ENCODE measurements at regions not wholly inside any gene's neighbourhood (a gene's known extent, or its start where the extent isn't known, plus 50 kb on each side); places are given as distances from the start of the nearest gene placed in this dataset.

GRCh38 chr17:51510940-51511339 is 250.6 kb downstream of the UTP18 start:
- peak overlapping the region; percentile 14; the same call in 1 of the 2 replicates for H2AFZ ChIP-seq
- TF ChIP-seq JUNB (IDR thresholded peaks at IDR 0.05; ENCODE audit: unreplicated experiment) (no peak), ETS1 (IDR thresholded peaks at IDR 0.05) (no peak), CREB1 (CRISPR knock-in tag; IDR thresholded peaks at IDR 0.05; ENCODE audit: low read depth) (no peak), STAT1 (IDR thresholded peaks at IDR 0.05; ENCODE audit: unreplicated experiment) (no peak)
- H3K36me3 Mint-ChIP-seq (ENCODE audit: low read depth) = no peaks in the 10 kb centered on the region
- no peaks in the 10 kb centered on the region for H3F3A ChIP-seq (replicated peaks; ENCODE audit: low read depth)
- H3K4me3 Mint-ChIP-seq = no peak overlapping the region
- H3K9me2 ChIP-seq (ENCODE audit: insufficient read depth) = peaks cover 5% of the 10 kb centered on the region; the same call in 1 of the 2 replicates
- H3K4me1 ChIP-seq (ENCODE audit: insufficient read depth) = no peaks in the 10 kb centered on the region
- H3K27ac ChIP-seq (ENCODE audit: low read depth) = no peak overlapping the region
- H3K27me3 ChIP-seq (ENCODE audit: insufficient read depth) = no peaks in the 10 kb centered on the region
- H3K9me3 Mint-ChIP-seq = no peaks in the 10 kb centered on the region; the same call in 2 of the 3 replicates
- H3K27ac Mint-ChIP-seq = no peak overlapping the region
- H3K27me3 Mint-ChIP-seq (ENCODE audit: insufficient read depth, low read depth, poor library complexity) = no peaks in the 10 kb centered on the region
- no peak overlapping the region for H3K4me3 ChIP-seq
- no peaks in the 10 kb centered on the region for H3K79me2 ChIP-seq (replicated peaks; ENCODE audit: insufficient read depth)
- no peak for ATAC-seq
- H3K4me1 Mint-ChIP-seq = peaks cover 2% of the 10 kb centered on the region; the same call in 2 of the 3 replicates
- no peaks in the 10 kb centered on the region for H4K20me1 ChIP-seq (replicated peaks; ENCODE audit: insufficient read depth)
- no peak overlapping the region for H3K4me2 ChIP-seq
- DNase-seq (ENCODE audit: low spot score) = no peak
- no peaks in the 10 kb centered on the region for H3K36me3 ChIP-seq (ENCODE audit: insufficient read depth)

DNA sequence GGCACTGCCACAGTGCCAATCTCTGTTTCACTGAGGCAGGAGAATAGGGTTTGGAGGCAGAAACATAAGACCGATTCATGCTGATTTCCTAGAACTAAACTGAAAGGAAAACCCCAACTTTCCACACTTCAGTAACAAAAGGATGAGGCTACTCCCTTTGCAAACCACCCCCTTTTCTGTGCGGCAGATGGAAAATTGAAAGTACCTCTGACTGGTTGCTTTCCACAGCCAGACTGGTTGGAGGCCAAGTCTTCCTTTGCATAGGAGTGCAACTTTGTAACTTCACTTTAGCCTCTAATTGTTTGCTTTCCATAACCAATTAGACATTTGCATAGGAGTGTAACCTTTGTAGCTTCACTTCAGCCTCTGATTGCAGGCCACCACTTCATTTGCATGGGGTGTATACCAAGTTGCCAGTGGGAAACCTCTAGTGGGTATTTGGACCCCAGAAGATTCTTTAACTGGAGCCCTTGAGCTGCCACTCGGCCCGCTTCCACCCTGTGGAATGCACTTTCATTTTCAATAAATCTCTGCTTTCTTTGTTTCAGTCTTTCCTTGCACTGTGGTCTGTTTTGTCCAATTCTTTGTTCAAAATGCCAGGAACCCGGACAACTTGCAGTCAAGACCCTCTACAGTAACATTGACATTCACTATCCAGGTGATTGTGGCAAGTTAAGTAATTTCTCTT is 252.0 kb downstream of the UTP18 start:
- no peaks in the 10 kb centered on the region for H3K4me1 ChIP-seq (ENCODE audit: insufficient read depth)
- H3K27ac Mint-ChIP-seq = no peak overlapping the region
- H3F3A ChIP-seq (replicated peaks; ENCODE audit: low read depth) = no peaks in the 10 kb centered on the region
- no peaks in the 10 kb centered on the region for H3K36me3 ChIP-seq (ENCODE audit: insufficient read depth)
- H3K4me2 ChIP-seq = no peak overlapping the region
- no peaks in the 10 kb centered on the region for H3K27me3 Mint-ChIP-seq (ENCODE audit: insufficient read depth, low read depth, poor library complexity)
- H3K4me3 Mint-ChIP-seq = no peak overlapping the region
- no peaks in the 10 kb centered on the region for H3K27me3 ChIP-seq (ENCODE audit: insufficient read depth)
- no peaks in the 10 kb centered on the region for H3K79me2 ChIP-seq (replicated peaks; ENCODE audit: insufficient read depth)
- H3K4me3 ChIP-seq = no peak overlapping the region
- H3K4me1 Mint-ChIP-seq = peaks cover 2% of the 10 kb centered on the region; the same call in 2 of the 3 replicates
- no peaks in the 10 kb centered on the region for H3K36me3 Mint-ChIP-seq (ENCODE audit: low read depth)
- H2AFZ ChIP-seq = peak overlapping the region; percentile 38; the same call in 1 of the 2 replicates
- no peaks in the 10 kb centered on the region for H4K20me1 ChIP-seq (replicated peaks; ENCODE audit: insufficient read depth)
- ATAC-seq (no peak), DNase-seq (ENCODE audit: low spot score) (no peak)
- H3K9me2 ChIP-seq (ENCODE audit: insufficient read depth) = peaks cover 10% of the 10 kb centered on the region; the same call in 1 of the 2 replicates
- no peaks in the 10 kb centered on the region; the same call in 2 of the 3 replicates for H3K9me3 Mint-ChIP-seq
- H3K27ac ChIP-seq (ENCODE audit: low read depth) = no peak overlapping the region
- TF ChIP-seq ZNF462 (CRISPR knock-in tag; IDR thresholded peaks at IDR 0.05) = no peak
- TF ChIP-seq EZH2 (IDR thresholded peaks at IDR 0.05; ENCODE audit: low read depth, unreplicated experiment) = no peak
- no peak for TF ChIP-seq JUNB (IDR thresholded peaks at IDR 0.05; ENCODE audit: unreplicated experiment)
- TF ChIP-seq ETS1 (IDR thresholded peaks at IDR 0.05) = no peak
- TF ChIP-seq ZNF331 (CRISPR knock-in tag; IDR thresholded peaks at IDR 0.05; ENCODE audit: low read depth) = no peak
- no peak for TF ChIP-seq STAT1 (IDR thresholded peaks at IDR 0.05; ENCODE audit: unreplicated experiment)
- TF ChIP-seq CTCF (conservative IDR thresholded peaks at IDR 0.05; ENCODE audit: low read depth in 2 of 2) = no peak
- no peak for TF ChIP-seq NANOG (IDR thresholded peaks at IDR 0.05; ENCODE audit: borderline replicate concordance)
- no peak for TF ChIP-seq ZNF114 (CRISPR knock-in tag; IDR thresholded peaks at IDR 0.05)
- no peak for TF ChIP-seq POLR2AphosphoS5 (IDR thresholded peaks at IDR 0.05; ENCODE audit: low read depth)
